ENCODE measurements at regions not wholly inside any gene's neighbourhood (a gene's known extent, or its start where the extent isn't known, plus 50 kb on each side); places are given as distances from the start of the nearest gene placed in this dataset.
"Not testable (repeated sequence)": the region's sequence is repeated elsewhere in the genome, so short reads cannot be mapped to it uniquely, and the experiment has no call there.

DNA sequence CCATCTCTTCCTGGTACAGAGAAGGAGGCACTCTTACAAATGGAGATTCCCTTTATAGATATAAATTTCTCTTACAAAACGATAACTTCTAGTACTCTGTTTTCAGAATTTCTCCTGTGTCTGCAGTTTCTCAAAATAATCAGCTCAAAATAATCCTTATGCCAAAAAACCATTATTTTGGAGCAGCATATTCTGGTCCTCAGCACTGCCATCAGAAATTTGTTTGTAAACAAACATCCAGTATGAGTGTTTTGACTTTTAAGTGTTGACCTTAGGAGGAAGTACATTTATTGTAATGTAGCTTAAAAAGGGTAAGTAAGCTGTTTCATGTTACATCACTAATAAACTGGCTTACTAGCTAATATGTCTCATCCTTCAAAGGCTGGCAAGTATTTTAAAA lies 52.8 kb upstream of the SNAPC3 start:
- Histone ChIP-seq H3K79me2 (ENCODE audit: insufficient read depth, low read depth, low read length) (no peaks in the 10 kb centered on the region), H3K9me3 (ENCODE audit: low read length) (no peaks in the 10 kb centered on the region), H4K20me1 (ENCODE audit: insufficient read depth, low read length) (no peaks in the 10 kb centered on the region), H3K9me2 (ENCODE audit: insufficient read depth, low read length) (no peaks in the 10 kb centered on the region), H3K36me3 (ENCODE audit: insufficient read depth, low read length) (no peaks in the 10 kb centered on the region), H3K27ac (ENCODE audit: low read depth, low read length, poor library complexity, severe bottlenecking) (no peak overlapping the region), H2AFZ (ENCODE audit: low read length) (no peak overlapping the region), H3K4me1 (ENCODE audit: insufficient read depth, low read length, poor library complexity, severe bottlenecking) (no peaks in the 10 kb centered on the region), H3K4me2 (ENCODE audit: low read length) (no peak overlapping the region), H3K4me3 (ENCODE audit: low read depth, low read length, poor library complexity, severe bottlenecking) (no peak overlapping the region)
- intact Hi-C loops (cut with micrococcal nuclease; ENCODE audit: unreplicated experiment) = no loop called here
- no peak for DNase-seq (ENCODE audit: low spot score)
- POLR2A ChIA-PET = interaction anchor here (0.7 to 1.2 kb wide), 4 partner anchors 11 to 95 kb away, joined by 3 to 4 read pairs (median 4); no protein-coding TSS in a partner anchor
- CTCF ChIA-PET (ENCODE audit: unreplicated experiment) = no interaction called here
- BruUV-seq (replicated peaks) = no TSS peak
- no peak for TF ChIP-seq CTCF (conservative IDR thresholded peaks at IDR 0.05; ENCODE audit: low read length)

DNA sequence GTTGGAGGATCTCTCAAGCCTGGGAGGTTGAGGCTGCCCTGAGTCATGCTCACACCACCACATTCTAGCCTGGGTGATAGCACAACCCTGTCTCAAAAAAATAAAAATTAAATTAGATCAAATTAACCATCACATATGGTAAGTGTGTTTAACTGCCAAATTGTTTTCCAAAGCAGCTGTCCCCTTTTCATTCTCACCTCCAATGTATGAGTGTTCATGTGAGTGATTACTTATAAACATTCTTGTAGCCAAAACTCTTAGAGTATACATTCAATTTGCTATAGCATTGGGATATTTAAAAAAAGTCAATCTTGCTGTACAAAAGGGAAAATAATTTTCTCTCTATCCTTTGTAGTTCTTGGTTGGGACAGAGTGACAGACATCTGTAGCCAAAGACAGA lies 53.4 kb upstream of the SNAPC3 start:
- Histone ChIP-seq H4K20me1 (ENCODE audit: insufficient read depth, low read length) (no peaks in the 10 kb centered on the region), H3K36me3 (ENCODE audit: insufficient read depth, low read length) (no peaks in the 10 kb centered on the region), H3K9me2 (ENCODE audit: insufficient read depth, low read length) (no peaks in the 10 kb centered on the region), H3K79me2 (ENCODE audit: insufficient read depth, low read depth, low read length) (no peaks in the 10 kb centered on the region), H3K4me3 (ENCODE audit: low read depth, low read length, poor library complexity, severe bottlenecking) (no peak overlapping the region), H3K27ac (ENCODE audit: low read depth, low read length, poor library complexity, severe bottlenecking) (no peak overlapping the region), H3K4me1 (ENCODE audit: insufficient read depth, low read length, poor library complexity, severe bottlenecking) (no peaks in the 10 kb centered on the region), H3K9me3 (ENCODE audit: low read length) (no peaks in the 10 kb centered on the region), H3K4me2 (ENCODE audit: low read length) (no peak overlapping the region), H2AFZ (ENCODE audit: low read length) (no peak overlapping the region)
- ChIA-PET CTCF (ENCODE audit: unreplicated experiment) (no interaction called here), POLR2A (no interaction called here)
- no TSS peak for BruUV-seq (replicated peaks)
- no peak for DNase-seq (ENCODE audit: low spot score)
- TF ChIP-seq EZH2phosphoT487 (IDR thresholded peaks at IDR 0.05; ENCODE audit: borderline replicate concordance, low read depth, low read length) = no peak
- TF ChIP-seq CTCF (conservative IDR thresholded peaks at IDR 0.05; ENCODE audit: low read length) = no peak
- intact Hi-C loops (cut with micrococcal nuclease; ENCODE audit: unreplicated experiment) = no loop called here

- H2AFZ ChIP-seq (ENCODE audit: low read length); CTCF ChIA-PET (ENCODE audit: unreplicated experiment); H3K4me1 ChIP-seq (ENCODE audit: insufficient read depth, low read length, poor library complexity, severe bottlenecking); BruUV-seq (replicated peaks); H4K20me1 ChIP-seq (ENCODE audit: insufficient read depth, low read length); H3K36me3 ChIP-seq (ENCODE audit: insufficient read depth, low read length); H3K27ac ChIP-seq (ENCODE audit: low read depth, low read length, poor library complexity, severe bottlenecking); H3K9me3 ChIP-seq (ENCODE audit: low read length); POLR2A ChIA-PET; H3K4me3 ChIP-seq (ENCODE audit: low read depth, low read length, poor library complexity, severe bottlenecking); DNase-seq (ENCODE audit: low spot score); H3K9me2 ChIP-seq (ENCODE audit: insufficient read depth, low read length); H3K4me2 ChIP-seq (ENCODE audit: low read length); H3K79me2 ChIP-seq (ENCODE audit: insufficient read depth, low read depth, low read length); intact Hi-C loops (cut with micrococcal nuclease; ENCODE audit: unreplicated experiment): not testable (repeated sequence)
Observed at GRCh38 chr9:15364975-15365553, 57.6 kb upstream of the SNAPC3 start.
